ELR (cell line): ENCODE measurements at regions not wholly inside any gene's neighbourhood (a gene's known extent, or its start where the extent isn't known, plus 50 kb on each side); places are given as distances from the start of the nearest gene placed in this dataset.
"Not testable (repeated sequence)": the region's sequence is repeated elsewhere in the genome, so short reads cannot be mapped to it uniquely, and the experiment has no call there.

Experiments
- DNase-seq: peaks from one replicate; pipeline ENCODE4 v3.0.0-alpha.2; 2015; ENCODE audit warnings: low read depth

- DNase-seq = no peak
Observed at GRCh38 chr1:228944296-228944695, 209.0 kb downstream of the RHOU start.

DNA sequence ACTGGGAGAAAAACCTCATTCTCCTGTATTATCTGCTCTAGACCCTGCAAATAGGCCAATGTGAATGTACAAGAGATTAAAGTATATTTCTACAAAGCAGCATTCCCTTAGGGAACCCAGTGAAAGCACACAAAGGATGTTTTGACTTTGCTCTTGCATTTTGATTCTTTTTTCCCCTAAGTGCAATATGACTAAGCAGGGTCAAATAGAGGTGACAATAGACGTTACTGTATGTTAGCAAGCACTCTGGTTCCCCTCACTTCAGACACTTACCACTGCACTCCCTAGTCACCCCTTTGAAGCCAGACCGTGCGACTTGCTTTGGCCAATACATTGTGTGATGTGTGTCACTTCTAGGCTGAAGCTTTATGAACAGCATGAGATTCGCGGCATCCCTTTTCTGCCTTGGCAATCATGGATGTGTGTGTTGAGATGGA is 209.7 kb downstream of the RHOU start:
- peak; percentile 12 for DNase-seq

DNA sequence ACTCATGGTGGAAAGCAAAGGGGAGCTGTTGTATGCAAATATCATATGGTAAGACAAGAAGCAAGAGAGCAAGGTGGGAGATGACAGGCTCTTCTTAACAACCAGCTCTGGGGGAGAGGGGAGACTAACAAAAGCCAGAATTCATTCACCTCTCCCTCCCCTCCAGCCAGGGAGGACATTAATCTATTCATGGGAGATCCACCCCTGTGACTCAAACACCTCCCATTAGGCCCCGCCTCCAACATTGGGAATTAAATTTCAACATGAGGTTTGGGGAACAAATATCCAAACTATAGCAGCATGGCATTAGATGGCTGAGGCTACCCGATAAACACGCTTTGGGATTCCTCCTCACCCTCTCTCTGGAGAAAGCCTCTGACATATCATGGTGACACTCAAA is 210.6 kb downstream of the RHOU start:
- DNase-seq = no peak

DNA sequence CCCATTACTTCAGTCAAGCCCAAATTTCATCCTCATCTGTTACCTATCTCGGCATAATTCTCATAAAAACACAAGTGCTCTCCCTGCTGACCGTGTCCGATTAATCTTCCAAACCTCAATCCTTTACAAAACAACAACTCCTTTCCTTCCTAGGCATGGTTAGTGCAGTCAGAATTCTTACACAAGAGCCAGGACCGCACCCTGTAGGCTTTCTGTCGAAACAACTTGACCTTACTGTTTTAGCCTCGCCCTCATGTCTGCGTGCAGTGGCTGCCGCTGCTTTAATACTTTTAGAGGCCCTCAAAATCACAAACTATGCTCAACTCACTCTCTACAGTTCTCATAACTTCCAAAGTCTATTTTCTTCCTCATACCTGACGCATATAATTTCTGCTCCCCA is 214.3 kb downstream of the RHOU start:
- DNase-seq = not testable (repeated sequence)

DNA sequence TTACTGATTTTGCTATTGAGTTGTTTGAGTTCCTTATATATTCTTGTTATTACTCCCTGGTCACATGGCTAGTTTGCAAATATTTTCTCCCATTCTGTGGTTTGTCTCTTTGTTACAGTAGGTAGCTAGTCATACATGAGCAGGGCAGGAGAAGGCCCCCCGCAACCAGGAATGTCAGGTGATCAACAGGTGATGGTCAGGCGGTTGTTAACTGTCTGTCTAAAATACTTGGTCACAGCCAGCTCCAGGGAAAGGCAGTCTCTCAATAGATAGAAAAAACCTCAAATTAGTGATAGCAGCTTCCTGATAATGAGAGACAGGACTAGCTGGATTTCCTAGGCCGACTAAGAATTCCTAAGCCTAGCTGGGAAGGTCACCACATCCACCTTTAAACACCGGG is 217.9 kb downstream of the RHOU start:
- no peak for DNase-seq

DNA sequence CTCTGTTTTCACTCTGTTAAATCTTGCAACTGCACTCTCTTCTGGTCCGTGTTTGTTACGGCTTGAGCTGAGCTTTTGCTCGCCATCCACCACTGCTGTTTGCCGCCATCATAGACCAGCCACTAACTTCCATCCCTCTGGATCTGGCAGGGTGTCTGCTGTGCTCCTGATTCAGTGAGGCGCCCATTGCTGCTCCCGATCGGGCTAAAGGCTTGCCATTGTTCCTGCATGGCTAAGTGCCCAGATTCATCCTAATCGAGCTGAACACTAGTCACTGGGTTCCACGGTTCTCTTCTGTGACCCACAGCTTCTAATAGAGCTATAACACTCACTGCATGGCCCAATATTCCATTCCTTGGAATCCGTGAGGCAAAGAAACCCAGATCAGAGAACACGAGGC is 218.5 kb downstream of the RHOU start:
- not testable (repeated sequence) for DNase-seq

- DNase-seq = peak; percentile 8
Observed at GRCh38 chr1:228955691-228956090, 220.4 kb downstream of the RHOU start.

DNA sequence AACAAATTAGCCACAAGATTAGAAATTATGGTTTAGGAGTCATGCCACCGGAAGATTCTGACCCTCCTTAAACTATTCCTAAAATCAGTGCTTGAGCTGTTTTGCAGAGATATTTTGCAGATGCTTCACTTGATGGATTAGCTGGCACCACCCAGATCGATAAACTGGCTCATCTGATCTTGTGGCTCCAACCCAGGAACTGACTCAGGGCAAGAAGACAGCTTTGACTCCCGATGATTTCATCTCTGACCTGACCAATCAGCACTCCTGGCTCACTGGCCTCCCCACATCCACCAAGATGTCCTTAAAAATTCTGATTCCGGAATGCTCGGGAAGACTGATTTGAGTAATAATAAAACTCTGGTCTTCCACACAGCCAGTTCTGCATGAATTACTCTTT is 221.6 kb downstream of the RHOU start:
- DNase-seq = peak; percentile 14

GRCh38 chr1:228957535-228957934 is 222.3 kb downstream of the RHOU start:
- DNase-seq = no peak

- DNase-seq = no peak
Observed at GRCh38 chr1:228958121-228958520, 222.8 kb downstream of the RHOU start.

- DNase-seq = no peak
Observed at GRCh38 chr1:228958741-228959140, 223.5 kb downstream of the RHOU start.

- no peak for DNase-seq
Observed at GRCh38 chr1:228960705-228961104, 225.4 kb downstream of the RHOU start.

DNA sequence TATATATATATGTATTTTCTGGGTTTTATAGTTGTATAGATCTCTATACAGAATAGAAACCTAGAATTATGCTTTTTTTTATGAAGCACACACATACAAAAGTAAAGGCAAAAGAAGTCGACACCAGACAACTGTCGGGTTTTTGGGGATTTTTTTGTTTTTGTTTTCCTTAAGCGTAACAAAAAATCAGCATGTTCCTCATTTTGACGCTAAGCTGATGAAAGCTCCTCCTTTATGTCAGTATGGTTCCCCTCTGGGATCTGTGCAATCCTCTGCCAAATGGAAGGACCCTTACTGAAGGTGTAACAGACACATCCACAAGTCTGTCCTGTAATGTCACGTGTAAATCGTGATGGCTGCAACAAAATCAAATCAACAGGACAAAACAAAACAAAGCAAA is 226.2 kb downstream of the RHOU start:
- no peak for DNase-seq

DNA sequence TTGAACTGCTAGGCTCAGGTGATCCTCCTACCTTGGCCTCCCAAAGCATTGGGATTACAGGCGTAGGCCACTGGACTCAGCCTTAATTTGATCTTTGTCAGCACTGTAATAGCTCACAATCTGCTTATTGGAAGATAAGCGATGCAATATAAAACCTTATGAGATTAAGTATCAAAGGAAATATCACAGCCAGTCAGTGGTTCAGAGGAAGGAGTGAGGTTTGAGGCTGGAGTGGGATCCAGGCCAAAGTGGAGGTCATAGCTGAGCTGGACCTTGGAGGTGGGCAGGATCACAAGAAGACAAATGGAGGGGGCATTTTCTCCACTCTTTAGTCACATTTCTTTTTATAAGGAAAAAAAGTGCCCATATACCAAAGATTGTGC is 228.5 kb downstream of the RHOU start:
- DNase-seq = no peak

DNA sequence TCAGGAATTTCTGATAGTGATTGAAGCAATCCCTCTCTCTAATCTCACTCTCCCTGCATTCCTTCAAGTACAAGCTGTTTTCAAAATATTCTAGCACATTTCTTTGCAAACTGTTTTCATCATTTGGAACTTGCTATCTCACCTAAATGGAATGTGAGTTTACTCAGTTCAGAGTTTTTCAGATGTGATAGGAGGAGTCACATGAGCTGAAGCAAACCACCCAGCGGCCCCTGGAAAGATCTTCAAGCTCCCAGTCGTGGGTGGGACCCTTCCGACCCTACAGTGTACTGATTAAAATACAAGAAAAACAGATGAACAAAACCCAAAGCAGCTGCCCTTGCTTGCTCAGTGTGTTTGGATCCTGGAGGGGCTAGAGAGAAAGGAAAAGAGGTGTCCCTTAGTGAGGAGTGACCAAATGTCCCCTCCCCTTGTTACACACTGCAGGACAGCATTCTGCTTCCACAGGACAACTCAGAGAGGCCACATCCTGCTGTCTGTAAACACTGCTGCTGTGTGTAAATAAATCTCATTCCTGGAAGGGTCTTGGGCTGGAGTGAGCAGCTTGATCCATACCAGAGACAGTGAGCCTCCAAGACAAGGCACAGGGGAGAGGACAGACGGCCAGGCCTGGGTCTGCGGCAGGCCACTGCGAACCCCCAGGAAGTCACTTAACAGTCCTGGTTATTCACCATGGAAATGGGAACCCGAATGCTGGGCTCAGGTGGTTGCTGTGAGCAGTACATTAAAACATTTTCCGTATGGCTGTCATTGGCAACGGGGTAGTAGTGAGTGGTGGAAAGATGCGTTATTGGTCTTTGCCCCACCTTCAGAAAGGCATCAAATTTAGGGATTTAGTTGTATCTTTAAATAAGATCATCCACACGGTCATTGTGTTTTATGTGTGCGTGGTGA is 229.2 kb downstream of the RHOU start:
- DNase-seq = peak; percentile 83

DNA sequence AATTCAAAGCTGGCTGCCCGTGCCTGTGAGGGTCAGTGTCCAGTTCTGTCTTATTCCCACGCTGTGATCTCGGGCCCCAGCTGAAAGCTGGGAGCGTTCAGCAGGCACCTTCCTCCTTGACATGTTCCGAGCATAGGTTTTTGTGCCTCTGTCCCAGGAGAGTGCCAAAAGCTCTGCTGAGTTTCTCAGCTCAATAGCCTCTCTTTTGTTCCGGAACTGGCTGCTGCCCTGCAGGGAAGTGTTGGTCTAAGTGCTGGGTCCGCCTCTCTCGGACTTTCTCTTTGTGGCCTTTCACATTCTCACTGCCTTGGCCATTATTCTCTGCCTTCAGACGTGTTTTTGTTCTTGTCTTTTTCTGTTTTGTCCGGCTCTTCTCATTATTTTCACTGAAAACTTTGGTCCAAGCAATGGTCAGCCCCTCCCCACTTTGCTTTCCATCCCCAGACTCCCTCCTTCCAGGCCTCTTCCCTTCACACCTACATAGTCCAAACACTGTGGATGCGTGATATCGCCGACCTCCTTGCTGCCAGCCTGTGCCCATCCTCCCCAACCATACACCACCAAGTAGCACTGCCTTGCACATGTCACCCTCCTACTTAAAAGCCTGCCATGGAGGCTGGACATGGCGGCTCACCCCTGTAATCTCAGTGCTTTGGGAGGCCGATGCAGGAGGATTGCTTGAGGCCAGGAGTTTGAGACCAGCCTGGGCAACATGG is 233.8 kb downstream of the RHOU start:
- DNase-seq = no peak

GRCh38 chr1:228969953-228970800 is 234.9 kb downstream of the RHOU start:
- no peak for DNase-seq

GRCh38 chr1:228972576-228972975 is 237.3 kb downstream of the RHOU start:
- no peak for DNase-seq

GRCh38 chr1:228974273-228974672 is 239.0 kb downstream of the RHOU start:
- no peak for DNase-seq

DNA sequence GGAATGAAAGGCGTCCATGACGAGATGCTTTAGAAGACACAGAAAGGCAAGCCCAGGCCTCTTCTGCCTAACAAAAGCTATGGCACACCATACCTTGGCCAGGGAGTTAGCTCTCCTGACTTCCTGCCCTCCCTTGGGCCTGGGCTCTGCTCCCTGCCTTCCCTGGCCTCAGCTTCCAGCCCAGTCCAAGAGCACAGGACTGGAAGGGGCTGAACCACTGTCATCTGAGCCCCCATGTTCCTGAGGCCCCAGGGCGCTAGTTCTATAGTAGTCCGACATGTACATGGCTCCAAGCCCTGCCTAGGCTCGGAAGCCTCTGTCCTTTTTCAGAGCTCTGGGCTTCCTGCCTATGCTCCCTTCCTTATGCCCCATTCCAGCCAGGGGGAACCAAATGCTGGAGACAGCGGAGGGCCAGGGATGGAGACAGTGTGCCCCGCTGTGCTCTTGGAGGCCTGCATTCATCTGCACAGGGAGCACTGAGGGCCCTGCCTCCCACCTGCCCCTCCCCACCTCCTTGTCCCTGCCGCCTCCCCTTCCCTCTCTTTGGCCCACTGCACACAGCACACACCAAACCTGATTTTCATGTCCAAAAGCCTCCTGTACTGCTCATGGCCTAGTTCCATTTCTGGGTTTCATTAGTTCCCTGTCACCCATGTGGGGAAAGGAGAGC is 240.1 kb downstream of the RHOU start:
- DNase-seq = no peak

GRCh38 chr1:228976316-228976715 is 241.0 kb downstream of the RHOU start:
- DNase-seq = no peak

DNA sequence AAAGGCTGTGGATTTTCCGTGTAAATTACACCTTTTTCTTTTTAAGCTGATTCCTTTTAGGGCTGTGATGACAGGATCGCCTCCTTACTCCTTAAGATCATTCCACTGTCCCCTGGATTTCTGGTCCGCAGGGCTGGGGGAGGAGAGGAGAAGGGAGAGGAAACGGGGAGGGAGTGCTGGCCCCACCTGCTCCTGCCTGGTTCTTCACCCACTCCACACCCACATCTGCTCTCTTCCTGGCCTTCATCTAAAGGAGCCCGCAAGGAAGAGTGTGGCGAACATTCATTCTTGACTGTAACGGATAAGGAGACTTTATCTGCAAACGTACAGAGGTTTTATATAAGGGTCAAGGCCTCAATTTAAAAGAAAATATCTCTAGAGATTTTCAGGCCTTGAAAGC is 242.0 kb downstream of the RHOU start:
- DNase-seq = no peak
